ENCODE measurements at regions not wholly inside any gene's neighbourhood (a gene's known extent, or its start where the extent isn't known, plus 50 kb on each side); places are given as distances from the start of the nearest gene placed in this dataset.

- Histone ChIP-seq H3K36me3 (ENCODE audit: insufficient read depth, low read length) (no peaks in the 10 kb centered on the region), H3K9me3 (ENCODE audit: control insufficient read depth in 1 of 2, insufficient read depth in 1 of 2, low read length in 2 of 2) (no peaks in the 10 kb centered on the region), H3K27me3 (ENCODE audit: control insufficient read depth in 1 of 2, insufficient read depth in 2 of 2, low read length in 2 of 2) (no peaks in the 10 kb centered on the region), H3K4me3 (ENCODE audit: low read length) (no peak overlapping the region), H3K27ac (ENCODE audit: low read depth in 1 of 2, low read length in 2 of 2) (no peak overlapping the region), H3K4me1 (ENCODE audit: insufficient read depth, low read length) (no peaks in the 10 kb centered on the region)
- no peak for TF ChIP-seq CTCF (IDR thresholded peaks at IDR 0.05)
- Mint-ChIP-seq H3K9me3 (peaks cover 5% of the 10 kb centered on the region), H3K27ac (no peak overlapping the region), H3K27me3 (no peaks in the 10 kb centered on the region), H3K36me3 (ENCODE audit: low read depth) (no peaks in the 10 kb centered on the region), H3K4me1 (ENCODE audit: low read depth) (no peaks in the 10 kb centered on the region), H3K4me3 (no peak overlapping the region)
- no peak for ATAC-seq (ENCODE audit: poor library complexity)
- ChIA-PET CTCF (no interaction called here), POLR2A (no interaction called here)
- intact Hi-C loops (cut with DNase I, micrococcal nuclease) = no loop called here
- DNase-seq = no peak
These were observed 463.2 kb upstream of the MGAT4C start for GRCh38 chr12:86719381-86719780.

GRCh38 chr12:86713121-86713520, 456.9 kb upstream of the MGAT4C start:
- Mint-ChIP-seq H3K27ac (no peak overlapping the region), H3K36me3 (ENCODE audit: low read depth) (no peaks in the 10 kb centered on the region), H3K4me3 (no peak overlapping the region), H3K4me1 (ENCODE audit: low read depth) (no peaks in the 10 kb centered on the region), H3K27me3 (no peaks in the 10 kb centered on the region), H3K9me3 (peaks cover 10% of the 10 kb centered on the region)
- H3K27me3 ChIP-seq (ENCODE audit: control insufficient read depth in 1 of 2, insufficient read depth in 2 of 2, low read length in 2 of 2) = no peaks in the 10 kb centered on the region
- H3K4me3 ChIP-seq (ENCODE audit: low read length) = no peak overlapping the region
- peaks cover 0 to 5% of the 10 kb centered on the region in 2 experiments for H3K9me3 ChIP-seq (ENCODE audit: control insufficient read depth in 1 of 2, insufficient read depth in 1 of 2, low read length in 2 of 2)
- TF ChIP-seq CTCF (IDR thresholded peaks at IDR 0.05) = no peak
- intact Hi-C loops (cut with DNase I, micrococcal nuclease) = no loop called here
- H3K4me1 ChIP-seq (ENCODE audit: insufficient read depth, low read length) = no peaks in the 10 kb centered on the region
- H3K27ac ChIP-seq (ENCODE audit: low read depth in 1 of 2, low read length in 2 of 2) = no peak overlapping the region
- H3K36me3 ChIP-seq (ENCODE audit: insufficient read depth, low read length) = no peaks in the 10 kb centered on the region
- DNase-seq (no peak), ATAC-seq (ENCODE audit: poor library complexity) (no peak)
- CTCF ChIA-PET = no interaction called here
- POLR2A ChIA-PET = no interaction called here

- H3K9me3 ChIP-seq (ENCODE audit: control insufficient read depth in 1 of 2, insufficient read depth in 1 of 2, low read length in 2 of 2) = peaks cover 0 to 8% of the 10 kb centered on the region in 2 experiments
- H3K4me3 ChIP-seq (ENCODE audit: low read length) = no peak overlapping the region
- H3K27ac ChIP-seq (ENCODE audit: low read depth in 1 of 2, low read length in 2 of 2) = no peak overlapping the region
- no peaks in the 10 kb centered on the region for H3K4me1 ChIP-seq (ENCODE audit: insufficient read depth, low read length)
- no peaks in the 10 kb centered on the region for H3K36me3 ChIP-seq (ENCODE audit: insufficient read depth, low read length)
- TF ChIP-seq CTCF (IDR thresholded peaks at IDR 0.05) = no peak
- DNase-seq (no peak), ATAC-seq (ENCODE audit: poor library complexity) (no peak)
- H3K36me3 Mint-ChIP-seq (ENCODE audit: low read depth) = no peaks in the 10 kb centered on the region
- no peaks in the 10 kb centered on the region for H3K27me3 Mint-ChIP-seq
- H3K4me1 Mint-ChIP-seq (ENCODE audit: low read depth) = no peaks in the 10 kb centered on the region
- CTCF ChIA-PET = no interaction called here
- no peaks in the 10 kb centered on the region for H3K27me3 ChIP-seq (ENCODE audit: control insufficient read depth in 1 of 2, insufficient read depth in 2 of 2, low read length in 2 of 2)
- peaks cover 10% of the 10 kb centered on the region for H3K9me3 Mint-ChIP-seq
- H3K4me3 Mint-ChIP-seq = no peak overlapping the region
- H3K27ac Mint-ChIP-seq = no peak overlapping the region
- POLR2A ChIA-PET = no interaction called here
- intact Hi-C loops (cut with DNase I, micrococcal nuclease) = no loop called here
These were observed 456.2 kb upstream of the MGAT4C start for GRCh38 chr12:86712425-86712843.

All from CD4-positive, alpha-beta T cell (primary cell).